OCI-LY1 (cell line): ENCODE measurements at regions not wholly inside any gene's neighbourhood (a gene's known extent, or its start where the extent isn't known, plus 50 kb on each side); places are given as distances from the start of the nearest gene placed in this dataset.

ENCODE experiments used
- H2AFZ ChIP-seq: fragments of 200-600 bp; sonication (generic), shearing (Covaris generic); 2 replicates; pipeline ENCODE4 v1.6.0; 2014; ENCODE audit warnings: antibody characterized with exemption, mild to moderate bottlenecking, low read length
- H3F3A ChIP-seq: fragments of 200-600 bp; sonication (generic), shearing (Covaris generic); 2 replicates; pipeline ENCODE4 v1.6.0; 2014; ENCODE audit warnings: mild to moderate bottlenecking, antibody characterized with exemption, low read length, moderate library complexity; ENCODE audit not compliant: insufficient read depth
- H3K27ac ChIP-seq: fragments of 200-600 bp; sonication (generic); 2 replicates; pipeline ENCODE4 v1.5.1; 2014; ENCODE audit warnings: low read length, mixed run types, mild to moderate bottlenecking, low read depth; ENCODE audit not compliant: poor library complexity, severe bottlenecking
- H3K27me3 ChIP-seq: fragments of 200-600 bp; sonication (generic); 2 replicates; pipeline ENCODE4 v1.6.0; 2014; ENCODE audit warnings: antibody characterized with exemption, mild to moderate bottlenecking, low read length, moderate library complexity; ENCODE audit not compliant: insufficient read depth
- H3K36me3 ChIP-seq: fragments of 200-600 bp; sonication (generic); 2 replicates; pipeline ENCODE4 v1.6.1; 2014; ENCODE audit warnings: mild to moderate bottlenecking, antibody characterized with exemption, low read length, moderate library complexity, mixed read lengths; ENCODE audit not compliant: insufficient read depth
- H3K4me1 ChIP-seq: fragments of 200-600 bp; sonication (generic); 2 replicates; pipeline ENCODE4 v1.5.1; 2014; ENCODE audit warnings: mild to moderate bottlenecking, low read length, moderate library complexity; ENCODE audit not compliant: insufficient read depth, severe bottlenecking
- H3K4me2 ChIP-seq: fragments of 200-600 bp; sonication (generic), shearing (Covaris generic); 2 replicates; pipeline ENCODE4 v1.6.1; 2014; ENCODE audit warnings: low read length
- H3K4me3 ChIP-seq: fragments of 200-600 bp; sonication (generic); 2 replicates; pipeline ENCODE4 v1.5.1; 2014; ENCODE audit warnings: low read length, low read depth, mild to moderate bottlenecking, mixed read lengths; ENCODE audit not compliant: poor library complexity, severe bottlenecking
- H3K79me2 ChIP-seq: fragments of 200-600 bp; shearing (Covaris generic); 2 replicates; pipeline ENCODE4 v1.6.1; 2016; ENCODE audit warnings: mixed run types, low read length, mixed read lengths; ENCODE audit not compliant: insufficient read depth
- H3K9ac ChIP-seq: fragments of 200-600 bp; sonication (generic), shearing (Covaris generic); 2 replicates; pipeline ENCODE4 v1.6.1; 2014; ENCODE audit warnings: mild to moderate bottlenecking, low read length, mixed read lengths
- H3K9me2 ChIP-seq: fragments of 200-600 bp; sonication (generic), shearing (Covaris generic); 2 replicates; pipeline ENCODE4 v1.6.1; 2014; ENCODE audit warnings: low read depth, mild to moderate bottlenecking, low read length, mixed read lengths
- H3K9me3 ChIP-seq: fragments of 200-600 bp; shearing (Covaris generic); 2 replicates; pipeline ENCODE4 v1.6.1; 2014; ENCODE audit warnings: low read length, mixed read lengths
- H4K20me1 ChIP-seq: fragments of 200-600 bp; sonication (generic), shearing (Covaris generic); 2 replicates; pipeline ENCODE4 v1.6.0; 2016; ENCODE audit warnings: mild to moderate bottlenecking, low read length; ENCODE audit not compliant: insufficient read depth
- CTCF ChIP-seq: fragments of 200-600 bp; sonication (generic), shearing (Covaris generic); IDR thresholded peaks from 2 replicates; pipeline ENCODE4 v1.5.1; 2017; ENCODE audit warnings: mild to moderate bottlenecking, antibody characterized with exemption, low read length, moderate library complexity, mixed read lengths
- EZH2 ChIP-seq: fragments of 200-600 bp; sonication (generic), shearing (Covaris generic); IDR thresholded peaks from 2 replicates; pipeline ENCODE4 v1.8.0; 2017; ENCODE audit warnings: borderline replicate concordance, mixed run types, mild to moderate bottlenecking, antibody characterized with exemption, low read length, moderate library complexity, mixed read lengths

GRCh38 chr22:34986523-34986922 is 79.4 kb upstream of the ISX start:
- Histone ChIP-seq H3K79me2 (no peaks in the 10 kb centered on the region), H3K9me3 (0 out of 2 replicates have a peak, but pooled peaks cover 2% of the 10 kb centered on the region), H4K20me1 (no peaks in the 10 kb centered on the region), H3K4me3 (no peak overlapping the region), H2AFZ (no peak overlapping the region), H3K27me3 (no peaks in the 10 kb centered on the region), H3K27ac (no peak overlapping the region), H3F3A (no peaks in the 10 kb centered on the region), H3K36me3 (no peaks in the 10 kb centered on the region), H3K4me2 (no peak overlapping the region), H3K4me1 (no peaks in the 10 kb centered on the region), H3K9ac (no peak overlapping the region), H3K9me2 (no peaks in the 10 kb centered on the region)
- TF ChIP-seq CTCF (no peak), EZH2 (no peak)

DNA sequence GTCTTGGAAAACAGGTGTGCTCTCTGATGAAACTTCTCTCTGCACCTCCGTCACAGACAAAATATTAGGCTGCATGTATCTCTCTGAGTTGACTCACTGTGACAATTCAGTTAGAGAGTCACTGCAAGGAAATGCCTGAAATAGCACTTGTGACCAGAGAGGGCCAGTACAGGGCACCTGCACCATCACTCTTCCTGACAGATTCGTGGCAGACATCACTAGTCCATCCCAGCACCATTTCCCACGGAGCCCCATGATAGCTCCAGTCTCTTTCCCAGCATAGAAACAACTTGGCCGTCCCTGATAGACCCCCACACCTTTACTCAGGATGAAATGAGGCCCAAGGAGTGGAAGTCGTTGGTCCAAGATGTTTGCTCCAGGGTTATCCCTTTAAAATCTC is 73.3 kb upstream of the ISX start:
- TF ChIP-seq CTCF (no peak), EZH2 (no peak)
- H2AFZ ChIP-seq, result no peak overlapping the region
- no peaks in the 10 kb centered on the region for H3K4me1 ChIP-seq
- no peaks in the 10 kb centered on the region for H3K9me3 ChIP-seq
- no peaks in the 10 kb centered on the region for H3K9me2 ChIP-seq
- H3F3A ChIP-seq, result no peaks in the 10 kb centered on the region
- no peaks in the 10 kb centered on the region for H3K27me3 ChIP-seq
- no peak overlapping the region for H3K4me2 ChIP-seq
- no peaks in the 10 kb centered on the region for H3K36me3 ChIP-seq
- H3K9ac ChIP-seq, result no peak overlapping the region
- H3K27ac ChIP-seq, result no peak overlapping the region
- no peaks in the 10 kb centered on the region for H3K79me2 ChIP-seq
- no peaks in the 10 kb centered on the region for H4K20me1 ChIP-seq
- no peak overlapping the region for H3K4me3 ChIP-seq

DNA sequence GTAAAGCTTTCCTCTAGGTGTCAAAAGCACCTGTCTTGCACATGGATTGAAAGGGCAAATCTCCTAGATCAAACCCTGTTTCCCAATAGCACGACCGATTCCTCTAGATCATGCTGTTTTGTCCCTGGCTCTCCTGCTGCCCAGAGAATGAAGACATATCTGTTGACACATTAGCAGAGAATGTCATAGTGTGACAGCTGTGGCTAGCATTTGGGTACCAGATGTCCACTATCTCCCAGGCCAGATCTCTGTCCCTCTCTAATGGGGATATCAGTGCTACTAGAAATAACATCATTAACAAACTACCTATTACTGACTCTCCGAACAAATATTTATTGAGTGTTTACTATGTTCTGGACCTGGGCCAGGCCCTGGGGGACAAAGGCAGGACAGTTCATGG is 72.4 kb upstream of the ISX start:
- Histone ChIP-seq H3F3A (no peaks in the 10 kb centered on the region), H3K9me3 (no peaks in the 10 kb centered on the region), H3K4me2 (no peak overlapping the region), H3K27me3 (no peaks in the 10 kb centered on the region), H2AFZ (no peak overlapping the region), H3K79me2 (no peaks in the 10 kb centered on the region), H3K4me3 (no peak overlapping the region), H3K36me3 (no peaks in the 10 kb centered on the region), H3K4me1 (no peaks in the 10 kb centered on the region), H3K9me2 (no peaks in the 10 kb centered on the region), H3K27ac (no peak overlapping the region), H3K9ac (no peak overlapping the region), H4K20me1 (no peaks in the 10 kb centered on the region)
- TF ChIP-seq EZH2 (no peak), CTCF (no peak)
